ENCODE measurements at regions not wholly inside any gene's neighbourhood (a gene's known extent, or its start where the extent isn't known, plus 50 kb on each side); places are given as distances from the start of the nearest gene placed in this dataset.

GRCh38 chr9:655875-656274 lies 185.6 kb upstream of the DMRT1 start:
- TF ChIP-seq CTCF (IDR thresholded peaks at IDR 0.05 in 4 of 5, conservative IDR thresholded peaks at IDR 0.05 in 1 of 5) (no peak), POLR2A (IDR thresholded peaks at IDR 0.05) (no peak)
